Activated naive CD8-positive, alpha-beta T cell treated with anti-CD3 and anti-CD28 coated beads, Interleukin-2, amount 50 U/mL, for 24 hours (primary cell): ENCODE measurements at regions not wholly inside any gene's neighbourhood (a gene's known extent, or its start where the extent isn't known, plus 50 kb on each side); places are given as distances from the start of the nearest gene placed in this dataset.
"Not testable (repeated sequence)": the region's sequence is repeated elsewhere in the genome, so short reads cannot be mapped to it uniquely, and the experiment has no call there.

Experiments used
- ATAC-seq: fragments of 150-1000 bp; cut with Tn5 transposase; one replicate; pipeline ENCODE4 v1.10.0; 2021
- DNase-seq: peaks from one replicate; pipeline ENCODE4 v3.0.0; 2021
- H3K27ac Mint-ChIP-seq: one replicate; pipeline ENCODE4 v1.8.0; 2021; ENCODE audit warnings: mild to moderate bottlenecking, mixed read lengths
- H3K27me3 Mint-ChIP-seq: one replicate; pipeline ENCODE4 v1.8.0; 2021; ENCODE audit warnings: mixed read lengths
- H3K36me3 Mint-ChIP-seq: one replicate; pipeline ENCODE4 v1.8.0; 2021; ENCODE audit warnings: low read depth, mixed read lengths
- H3K4me1 Mint-ChIP-seq: one replicate; pipeline ENCODE4 v1.8.0; 2021; ENCODE audit warnings: mixed read lengths
- H3K4me3 Mint-ChIP-seq: one replicate; pipeline ENCODE4 v1.8.0; 2021; ENCODE audit warnings: mild to moderate bottlenecking, moderate library complexity, mixed read lengths
- H3K9me3 Mint-ChIP-seq: one replicate; pipeline ENCODE4 v1.8.0; 2021; ENCODE audit warnings: mixed read lengths

GRCh38 chr13:79869326-79869725 is 388.4 kb downstream of the NDFIP2 start:
- Mint-ChIP-seq H3K4me1 (no peaks in the 10 kb centered on the region), H3K4me3 (no peak overlapping the region)
- no peak for DNase-seq

DNA sequence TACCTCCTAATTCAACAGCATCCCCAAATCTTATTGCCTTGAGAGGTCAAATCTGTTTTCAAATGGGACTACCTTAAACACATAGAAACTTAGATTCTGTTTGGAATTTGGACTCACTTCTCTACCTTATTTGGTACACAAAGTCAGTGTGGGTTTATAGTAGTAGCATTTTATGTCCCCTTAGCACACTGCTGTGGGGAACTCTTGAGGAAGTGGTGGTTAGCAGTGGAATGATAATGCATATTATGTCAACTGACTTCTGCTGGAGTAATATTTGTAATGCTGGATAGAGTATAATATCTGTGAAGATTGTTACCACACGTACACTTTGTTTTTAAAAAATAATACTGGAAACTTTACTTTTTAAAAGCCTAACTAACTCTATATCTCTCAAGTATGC is 386.3 kb downstream of the NDFIP2 start:
- Mint-ChIP-seq H3K27me3 (no peaks in the 10 kb centered on the region), H3K36me3 (no peaks in the 10 kb centered on the region), H3K4me3 (no peak overlapping the region), H3K27ac (no peak overlapping the region), H3K4me1 (no peaks in the 10 kb centered on the region), H3K9me3 (no peaks in the 10 kb centered on the region)
- DNase-seq = no peak
- ATAC-seq = no peak

More at GRCh38 chr13:79869326-79869725, 388.4 kb downstream of the NDFIP2 start:
- Mint-ChIP-seq H3K27ac (no peak overlapping the region), H3K9me3 (no peaks in the 10 kb centered on the region), H3K36me3 (no peaks in the 10 kb centered on the region), H3K27me3 (no peaks in the 10 kb centered on the region)
- no peak for ATAC-seq

- Mint-ChIP-seq H3K27ac (no peak overlapping the region), H3K4me1 (no peaks in the 10 kb centered on the region), H3K9me3 (no peaks in the 10 kb centered on the region), H3K27me3 (no peaks in the 10 kb centered on the region), H3K4me3 (no peak overlapping the region), H3K36me3 (no peaks in the 10 kb centered on the region)
- ATAC-seq (no peak), DNase-seq (no peak)
These were observed 385.5 kb downstream of the NDFIP2 start for GRCh38 chr13:79866436-79866835.

- Mint-ChIP-seq H3K9me3 (no peaks in the 10 kb centered on the region), H3K27ac (no peak overlapping the region), H3K36me3 (no peaks in the 10 kb centered on the region), H3K27me3 (no peaks in the 10 kb centered on the region), H3K4me1 (no peaks in the 10 kb centered on the region), H3K4me3 (no peak overlapping the region)
- ATAC-seq (no peak), DNase-seq (no peak)
These were observed 381.6 kb downstream of the NDFIP2 start for GRCh38 chr13:79862515-79862914.

DNA sequence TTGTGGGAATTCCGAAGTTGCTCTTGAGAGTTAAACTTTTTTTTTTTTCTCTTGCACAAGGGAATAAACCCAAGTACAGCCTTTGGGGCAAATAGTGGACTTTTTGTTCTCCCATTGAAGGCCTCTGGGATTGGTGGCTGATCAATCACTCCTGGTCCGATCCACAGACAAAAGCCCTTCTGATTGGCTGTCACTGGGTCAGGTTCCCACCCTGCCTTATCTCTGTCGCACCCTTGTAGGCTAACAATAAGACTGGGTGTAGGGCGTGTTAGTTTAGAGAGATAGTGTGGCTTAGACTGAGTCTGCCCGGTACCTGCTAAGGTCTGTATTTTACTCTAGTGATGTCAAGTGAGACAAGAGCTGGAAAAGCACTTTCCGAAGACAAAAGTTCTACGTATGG is 380.8 kb downstream of the NDFIP2 start:
- DNase-seq (no peak), ATAC-seq (no peak)
- no peaks in the 10 kb centered on the region for H3K36me3 Mint-ChIP-seq
- no peaks in the 10 kb centered on the region for H3K27me3 Mint-ChIP-seq
- H3K27ac Mint-ChIP-seq = no peak overlapping the region
- no peaks in the 10 kb centered on the region for H3K9me3 Mint-ChIP-seq
- H3K4me3 Mint-ChIP-seq = no peak overlapping the region
- H3K4me1 Mint-ChIP-seq = no peaks in the 10 kb centered on the region

- no peak for ATAC-seq
- DNase-seq = no peak
- Mint-ChIP-seq H3K27me3 (no peaks in the 10 kb centered on the region), H3K27ac (no peak overlapping the region), H3K4me3 (no peak overlapping the region), H3K4me1 (no peaks in the 10 kb centered on the region), H3K36me3 (no peaks in the 10 kb centered on the region), H3K9me3 (no peaks in the 10 kb centered on the region)
These were observed 379.8 kb downstream of the NDFIP2 start for GRCh38 chr13:79860791-79861190.

DNA sequence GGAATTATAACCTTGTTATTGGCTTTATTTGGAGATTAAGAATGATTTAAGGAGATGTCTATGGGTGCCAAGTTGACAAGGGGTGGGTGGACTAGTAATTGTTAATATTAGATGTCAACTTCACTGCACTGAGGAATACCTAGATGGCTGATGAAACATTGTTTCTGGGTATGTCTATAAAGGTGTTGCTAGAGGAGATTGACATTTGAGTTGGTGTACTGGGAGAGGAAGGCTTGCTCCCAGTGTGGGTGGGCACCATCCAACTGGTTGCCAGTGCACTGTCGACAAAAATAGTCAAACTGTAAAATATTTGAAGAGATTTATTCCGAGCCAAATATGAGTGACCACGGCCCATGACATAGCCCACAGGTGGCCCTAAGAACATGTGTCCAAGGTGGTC is 378.8 kb downstream of the NDFIP2 start:
- no peak overlapping the region for H3K27ac Mint-ChIP-seq
- no peaks in the 10 kb centered on the region for H3K9me3 Mint-ChIP-seq
- no peak for ATAC-seq
- no peak overlapping the region for H3K4me3 Mint-ChIP-seq
- H3K4me1 Mint-ChIP-seq = no peaks in the 10 kb centered on the region
- no peaks in the 10 kb centered on the region for H3K27me3 Mint-ChIP-seq
- no peak for DNase-seq
- no peaks in the 10 kb centered on the region for H3K36me3 Mint-ChIP-seq

- Mint-ChIP-seq H3K4me3 (no peak overlapping the region), H3K27ac (no peak overlapping the region), H3K4me1 (no peaks in the 10 kb centered on the region), H3K36me3 (no peaks in the 10 kb centered on the region), H3K9me3 (no peaks in the 10 kb centered on the region), H3K27me3 (no peaks in the 10 kb centered on the region)
- DNase-seq = no peak
- no peak for ATAC-seq
These were observed 372.3 kb downstream of the NDFIP2 start for GRCh38 chr13:79853251-79853650.

GRCh38 chr13:79851318-79851717 is 370.4 kb downstream of the NDFIP2 start:
- no peaks in the 10 kb centered on the region for H3K27me3 Mint-ChIP-seq
- DNase-seq = no peak
- H3K27ac Mint-ChIP-seq = no peak overlapping the region
- no peak overlapping the region for H3K4me3 Mint-ChIP-seq
- ATAC-seq = no peak
- H3K36me3 Mint-ChIP-seq = no peaks in the 10 kb centered on the region
- no peaks in the 10 kb centered on the region for H3K4me1 Mint-ChIP-seq
- no peaks in the 10 kb centered on the region for H3K9me3 Mint-ChIP-seq

GRCh38 chr13:79847882-79848592 is 367.1 kb downstream of the NDFIP2 start:
- Mint-ChIP-seq H3K9me3 (no peaks in the 10 kb centered on the region), H3K36me3 (no peaks in the 10 kb centered on the region), H3K27ac (no peak overlapping the region), H3K27me3 (no peaks in the 10 kb centered on the region), H3K4me3 (no peak overlapping the region), H3K4me1 (no peaks in the 10 kb centered on the region)
- DNase-seq (no peak), ATAC-seq (no peak)

DNA sequence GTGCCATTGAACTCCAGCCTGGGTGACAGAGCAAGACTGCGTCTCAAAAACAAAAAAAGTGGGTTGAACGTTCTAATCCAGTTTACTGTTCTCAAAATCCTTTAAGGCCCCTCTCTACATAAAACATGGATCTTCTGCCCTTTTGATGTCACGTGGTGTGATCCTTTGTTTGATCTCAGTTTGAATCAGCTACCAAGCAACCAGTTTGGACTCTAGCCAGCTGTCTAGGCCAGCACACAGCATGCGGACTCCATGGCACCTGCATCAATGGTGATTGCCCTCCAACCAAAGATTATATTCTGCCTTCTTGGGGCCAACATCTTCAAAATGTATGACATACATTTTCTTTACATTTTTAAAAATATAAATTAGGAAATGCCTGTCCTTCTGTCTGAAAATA is 365.4 kb downstream of the NDFIP2 start:
- H3K27me3 Mint-ChIP-seq = no peaks in the 10 kb centered on the region
- no peaks in the 10 kb centered on the region for H3K9me3 Mint-ChIP-seq
- DNase-seq (no peak), ATAC-seq (no peak)
- no peak overlapping the region for H3K4me3 Mint-ChIP-seq
- no peak overlapping the region for H3K27ac Mint-ChIP-seq
- no peaks in the 10 kb centered on the region for H3K36me3 Mint-ChIP-seq
- no peaks in the 10 kb centered on the region for H3K4me1 Mint-ChIP-seq

GRCh38 chr13:79837741-79838450 is 356.9 kb downstream of the NDFIP2 start:
- ATAC-seq (no peak), DNase-seq (no peak)
- Mint-ChIP-seq H3K27me3 (no peaks in the 10 kb centered on the region), H3K4me3 (no peak overlapping the region), H3K9me3 (peaks cover 5% of the 10 kb centered on the region), H3K27ac (no peak overlapping the region), H3K4me1 (no peaks in the 10 kb centered on the region), H3K36me3 (no peaks in the 10 kb centered on the region)

DNA sequence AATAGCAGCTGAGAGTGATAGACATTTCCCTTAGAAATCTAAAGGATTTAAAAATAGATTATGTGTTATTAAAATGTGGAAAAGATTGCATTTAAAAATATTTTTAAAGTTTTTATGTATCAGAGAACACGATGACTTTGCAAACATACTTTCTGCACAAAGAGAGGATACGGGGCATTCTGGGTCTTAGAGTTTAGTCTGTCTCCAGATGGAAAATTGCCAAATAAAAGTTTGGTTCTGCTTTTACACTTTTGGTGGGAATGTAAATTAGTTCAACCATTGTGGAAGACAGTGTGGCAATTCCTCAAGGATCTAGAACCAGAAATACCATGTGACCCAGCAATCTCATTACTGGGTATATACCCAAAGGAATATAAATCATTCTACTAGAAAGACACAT is 355.2 kb downstream of the NDFIP2 start:
- H3K27me3 Mint-ChIP-seq, H3K27ac Mint-ChIP-seq, DNase-seq, H3K4me1 Mint-ChIP-seq, H3K4me3 Mint-ChIP-seq, H3K9me3 Mint-ChIP-seq, ATAC-seq, H3K36me3 Mint-ChIP-seq: not testable (repeated sequence)

DNA sequence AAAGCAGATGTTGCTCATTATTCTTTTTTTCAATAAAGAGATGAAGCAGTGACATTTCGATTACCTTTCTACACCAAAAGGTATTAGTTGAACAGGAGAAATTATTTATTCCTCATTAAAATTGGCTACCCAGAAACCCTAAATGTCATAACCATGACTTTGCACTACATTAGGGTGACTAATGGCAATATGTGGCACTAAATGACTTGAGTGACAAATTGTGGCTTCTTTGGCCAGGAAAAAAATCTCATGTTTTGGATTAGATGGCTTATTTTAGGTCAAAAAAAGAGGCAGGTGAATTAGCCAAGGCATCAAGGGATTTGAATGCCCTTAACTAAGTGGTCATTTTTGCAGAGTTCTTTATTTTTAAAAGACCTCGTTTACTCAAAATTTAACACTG is 353.9 kb downstream of the NDFIP2 start:
- Mint-ChIP-seq H3K36me3 (no peaks in the 10 kb centered on the region), H3K4me3 (no peak overlapping the region), H3K27me3 (no peaks in the 10 kb centered on the region), H3K9me3 (peaks cover 5% of the 10 kb centered on the region), H3K27ac (no peak overlapping the region), H3K4me1 (no peaks in the 10 kb centered on the region)
- DNase-seq = no peak
- ATAC-seq = no peak

DNA sequence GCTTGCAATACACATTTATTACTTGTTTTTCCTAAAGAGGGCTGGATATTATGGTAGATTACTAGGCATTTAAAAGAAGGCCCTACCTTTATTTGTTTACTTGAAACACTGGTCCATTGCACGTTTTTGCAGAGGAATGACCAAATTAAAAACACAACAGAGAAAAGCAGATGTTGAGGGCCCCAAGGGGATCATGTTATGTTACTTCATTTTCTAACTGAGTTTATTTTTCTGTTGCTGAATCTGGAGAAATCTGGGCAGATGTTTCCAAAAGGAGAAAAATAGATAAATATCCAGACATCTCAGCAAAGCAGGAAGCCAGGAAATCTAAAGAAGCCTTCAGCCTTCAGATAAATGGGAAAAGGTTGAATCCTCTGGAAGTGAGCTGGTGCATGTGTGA is 353.0 kb downstream of the NDFIP2 start:
- H3K4me1 Mint-ChIP-seq = no peaks in the 10 kb centered on the region
- no peaks in the 10 kb centered on the region for H3K27me3 Mint-ChIP-seq
- no peaks in the 10 kb centered on the region for H3K9me3 Mint-ChIP-seq
- no peak overlapping the region for H3K4me3 Mint-ChIP-seq
- H3K36me3 Mint-ChIP-seq = no peaks in the 10 kb centered on the region
- ATAC-seq (no peak), DNase-seq (no peak)
- no peak overlapping the region for H3K27ac Mint-ChIP-seq
